Astrocyte of the spinal cord (primary cell): ENCODE measurements at regions not wholly inside any gene's neighbourhood (a gene's known extent, or its start where the extent isn't known, plus 50 kb on each side); places are given as distances from the start of the nearest gene placed in this dataset.

Experiments used
- DNase-seq: peaks from one replicate; pipeline ENCODE4 v3.0.0; 2011; ENCODE audit warnings: low read depth, low spot score
- H3K4me3 ChIP-seq: 2 replicates; pipeline ENCODE4 v1.5.1; 2011; ENCODE audit warnings: low read depth, mild to moderate bottlenecking, low read length, moderate library complexity
- CTCF ChIP-seq: IDR thresholded peaks from 2 replicates; pipeline ENCODE4 v1.5.1; 2012; ENCODE audit warnings: low read depth, mild to moderate bottlenecking, low read length, inconsistent platforms
- in situ Hi-C: cut with HindIII; loops from 2 replicates; pipeline ENCODE4 v1.10.0; 2017; ENCODE audit warnings: low sequenced_read_pairs

- TF ChIP-seq CTCF = no peak
- no peak overlapping the region for H3K4me3 ChIP-seq
- no peak for DNase-seq
- in situ Hi-C loops = no loop called here
These were observed 213.8 kb downstream of the NEBL start for GRCh38 chr10:20683345-20683744.

GRCh38 chr10:20682782-20683181 lies 214.3 kb downstream of the NEBL start:
- TF ChIP-seq CTCF = no peak
- in situ Hi-C loops = no loop called here

GRCh38 chr10:20677340-20677739 lies 219.8 kb downstream of the NEBL start:
- in situ Hi-C loops = no loop called here
- DNase-seq = no peak
- no peak for TF ChIP-seq CTCF

More at GRCh38 chr10:20682782-20683181, 214.3 kb downstream of the NEBL start:
- DNase-seq = no peak
- no peak overlapping the region for H3K4me3 ChIP-seq

GRCh38 chr10:20674926-20675325 lies 222.2 kb downstream of the NEBL start:
- no peak for DNase-seq
- no peak overlapping the region for H3K4me3 ChIP-seq
- in situ Hi-C loops = no loop called here
- no peak for TF ChIP-seq CTCF

More at GRCh38 chr10:20677340-20677739, 219.8 kb downstream of the NEBL start:
- H3K4me3 ChIP-seq = no peak overlapping the region

GRCh38 chr10:20673175-20673574 lies 223.9 kb downstream of the NEBL start:
- DNase-seq = no peak
- in situ Hi-C loops = no loop called here
- no peak overlapping the region for H3K4me3 ChIP-seq
- no peak for TF ChIP-seq CTCF

GRCh38 chr10:20672741-20673140 lies 224.4 kb downstream of the NEBL start:
- no peak overlapping the region for H3K4me3 ChIP-seq
- TF ChIP-seq CTCF = no peak
- DNase-seq = no peak
- in situ Hi-C loops = no loop called here

GRCh38 chr10:20670579-20670978 lies 226.5 kb downstream of the NEBL start:
- in situ Hi-C loops = no loop called here
- no peak for TF ChIP-seq CTCF
- no peak overlapping the region for H3K4me3 ChIP-seq
- no peak for DNase-seq
